H1 (cell line): ENCODE measurements at regions not wholly inside any gene's neighbourhood (a gene's known extent, or its start where the extent isn't known, plus 50 kb on each side); places are given as distances from the start of the nearest gene placed in this dataset.

Experiments
- CTCF ChIA-PET: fragments of 300-600 bp; sonication (Branson Sonifier 250); formaldehyde crosslinking; loops from one replicate; lab custom pipeline; 2021; ENCODE audit not compliant: partially characterized antibody; lab: Charles Lee
- POLR2A ChIA-PET: fragments of 300-600 bp; sonication (Branson Sonifier 250); formaldehyde crosslinking; loops from one replicate; lab custom pipeline; 2021; ENCODE audit warnings: inconsistent platforms; ENCODE audit not compliant: partially characterized antibody; lab: Charles Lee
- DNase-seq, 2 experiments: peaks; one replicate each; pipeline versions ENCODE4 v3.0.0 to v3.0.0-alpha.2; 2010 to 2022; ENCODE audit warnings: low spot score in 2 of 2, low read depth in 1 of 2, mixed read lengths in 1 of 2
- FAIRE-seq: peaks from 2 replicates; lab custom pipeline; 2011; peaks lifted over from hg19 to GRCh38; lab: Jason Lieb, UNC
- H2AFZ ChIP-seq: 2 replicates; pipeline ENCODE4 v1.8.1; 2012; ENCODE audit warnings: low read length, inconsistent platforms
- H2AK5ac ChIP-seq: 2 replicates; pipeline ENCODE4 v1.6.1; 2013; ENCODE audit warnings: low read depth, low read length
- H2BK120ac ChIP-seq: replicated peaks from 2 replicates; pipeline ENCODE3; 2013; ENCODE audit warnings: low read depth, low read length, inconsistent platforms
- H2BK12ac ChIP-seq: 2 replicates; pipeline ENCODE4 v1.6.1; 2013; ENCODE audit warnings: low read depth, low read length
- H2BK15ac ChIP-seq: 2 replicates; pipeline ENCODE4 v1.6.1; 2013; ENCODE audit warnings: low read length
- H2BK20ac ChIP-seq: 2 replicates; pipeline ENCODE4 v1.6.1; 2013; ENCODE audit warnings: low read length
- H2BK5ac ChIP-seq: 2 replicates; pipeline ENCODE4 v1.6.1; 2013; ENCODE audit warnings: low read depth, low read length
- H3K14ac ChIP-seq: 2 replicates; pipeline ENCODE4 v1.6.1; 2013; ENCODE audit warnings: inconsistent platforms; ENCODE audit not compliant: insufficient read length
- H3K18ac ChIP-seq: 2 replicates; pipeline ENCODE4 v1.6.1; 2013; ENCODE audit warnings: low read length; ENCODE audit errors: extremely low read depth
- H3K23ac ChIP-seq: 2 replicates; pipeline ENCODE4 v1.6.1; 2013; ENCODE audit warnings: inconsistent platforms; ENCODE audit not compliant: insufficient read length
- H3K23me2 ChIP-seq: 2 replicates; pipeline ENCODE4 v1.6.1; 2013; ENCODE audit warnings: low read depth, low read length
- H3K27ac ChIP-seq: 2 replicates; pipeline ENCODE4 v1.6.1; 2011; ENCODE audit warnings: low read depth, low read length, inconsistent platforms
- H3K27me3 ChIP-seq, 4 experiments: replicated peaks in 1 of 4; 1 replicate in 1 of 4; 2 replicates in 3 of 4; pipeline versions ENCODE4 v1.6.1 to v1.8.1; 2011 to 2013; ENCODE audit warnings: low read length in 3 of 4, mild to moderate bottlenecking in 3 of 4, inconsistent platforms in 2 of 4, mixed read lengths in 2 of 4, moderate library complexity in 1 of 4; ENCODE audit not compliant: control insufficient read depth in 3 of 4, insufficient read depth in 3 of 4; ENCODE audit errors: extremely low read depth in 1 of 4
- H3K36me3 ChIP-seq, 4 experiments: 2 replicates each; pipeline versions ENCODE4 v1.6.1 to v1.8.1; 2011 to 2013; ENCODE audit warnings: mild to moderate bottlenecking in 4 of 4, low read length in 3 of 4, moderate library complexity in 2 of 4, control low read depth in 1 of 4, inconsistent platforms in 1 of 4; ENCODE audit not compliant: insufficient read depth in 4 of 4, control insufficient read depth in 2 of 4
- H3K4ac ChIP-seq: replicated peaks from 2 replicates; pipeline ENCODE3; 2013; ENCODE audit warnings: low read length, low read depth, mixed read lengths, inconsistent platforms; ENCODE audit not compliant: insufficient read length
- H3K4me1 ChIP-seq, 4 experiments: replicated peaks in 1 of 4; 1 replicate in 1 of 4; 2 replicates in 3 of 4; pipeline versions ENCODE4 v1.6.1 to v1.8.1; 2011 to 2013; ENCODE audit warnings: low read length in 3 of 4, inconsistent platforms in 2 of 4, mixed read lengths in 1 of 4; ENCODE audit not compliant: insufficient read depth in 4 of 4, control insufficient read depth in 3 of 4
- H3K4me2 ChIP-seq, 2 experiments: 2 replicates each; pipeline versions ENCODE4 v1.6.1 to v1.8.1; 2011 to 2013; ENCODE audit warnings: low read depth in 2 of 2, low read length in 2 of 2, control low read depth in 1 of 2, inconsistent platforms in 1 of 2, mild to moderate bottlenecking in 1 of 2; ENCODE audit not compliant: insufficient read depth in 1 of 2
- H3K4me3 ChIP-seq, 4 experiments: fragments of 200-600, 300-600 bp in 1 of 4; sonication (generic), shearing (Covaris generic), sonication (Bioruptor Twin) in 1 of 4; 2 replicates each; pipeline versions ENCODE4 v1.5.1 to v1.8.1; 2011 to 2016; ENCODE audit warnings: low read length in 4 of 4, low read depth in 3 of 4, control low read depth in 2 of 4, inconsistent platforms in 2 of 4, mild to moderate bottlenecking in 2 of 4, mixed read lengths in 1 of 4, moderate library complexity in 1 of 4; ENCODE audit not compliant: insufficient read depth in 2 of 4; ENCODE audit errors: extremely low read depth in 1 of 4
- H3K56ac ChIP-seq: replicated peaks from 2 replicates; pipeline ENCODE3; 2013; ENCODE audit warnings: low read depth, mild to moderate bottlenecking, mixed read lengths, low read length, inconsistent platforms; ENCODE audit not compliant: insufficient read length
- H3K79me1 ChIP-seq: 2 replicates; pipeline ENCODE4 v1.6.1; 2013; ENCODE audit warnings: low read depth, low read length, control low read depth
- H3K79me2 ChIP-seq, 2 experiments: 2 replicates each; pipeline versions ENCODE4 v1.6.1 to v1.8.1; 2012 to 2013; ENCODE audit warnings: low read length in 2 of 2, mild to moderate bottlenecking in 2 of 2, inconsistent platforms in 1 of 2; ENCODE audit not compliant: insufficient read depth in 2 of 2, control insufficient read depth in 1 of 2
- H3K9ac ChIP-seq, 4 experiments: replicated peaks in 1 of 4; 1 replicate in 1 of 4; 2 replicates in 3 of 4; pipeline versions ENCODE4 v1.6.1 to v1.8.1; 2011 to 2013; ENCODE audit warnings: low read depth in 3 of 4, low read length in 3 of 4, control low read depth in 2 of 4, mild to moderate bottlenecking in 2 of 4, moderate library complexity in 2 of 4, inconsistent platforms in 1 of 4; ENCODE audit errors: extremely low read depth in 1 of 4
- H3K9me3 ChIP-seq, 2 experiments: 2 replicates each; pipeline versions ENCODE4 v1.6.1 to v1.8.1; 2012 to 2013; ENCODE audit warnings: mild to moderate bottlenecking in 2 of 2, moderate library complexity in 2 of 2, control low read depth in 1 of 2, inconsistent platforms in 1 of 2, low read depth in 1 of 2, low read length in 1 of 2, mixed read lengths in 1 of 2; ENCODE audit not compliant: insufficient read depth in 2 of 2
- H4K20me1 ChIP-seq, 2 experiments: replicated peaks in 1 of 2; 2 replicates each; pipeline versions ENCODE3 to v1.8.1; 2011 to 2013; ENCODE audit warnings: inconsistent platforms in 2 of 2, low read length in 2 of 2, mild to moderate bottlenecking in 1 of 2; ENCODE audit not compliant: insufficient read depth in 2 of 2, control insufficient read depth in 1 of 2
- H4K5ac ChIP-seq: 2 replicates; pipeline ENCODE4 v1.6.1; 2013; ENCODE audit warnings: low read length, low read depth, mixed read lengths, inconsistent platforms; ENCODE audit not compliant: insufficient read length
- H4K8ac ChIP-seq: 2 replicates; pipeline ENCODE4 v1.8.0; 2013; ENCODE audit warnings: mild to moderate bottlenecking, moderate library complexity, low read length, inconsistent platforms; ENCODE audit not compliant: insufficient read depth; ENCODE audit errors: extremely low read depth
- H4K91ac ChIP-seq: replicated peaks from 2 replicates; pipeline ENCODE3; 2013; ENCODE audit warnings: low read length, mixed read lengths, inconsistent platforms; ENCODE audit not compliant: insufficient read length
- ATF2 ChIP-seq: IDR thresholded peaks from 2 replicates; pipeline ENCODE4 v1.6.1; 2012; ENCODE audit warnings: low read length, inconsistent platforms
- CBX8 ChIP-seq: fragments of 300-800, 300-1000 bp; sonication (generic); IDR thresholded peaks from 2 replicates; pipeline ENCODE4 v1.7.1; 2016; ENCODE audit warnings: low read depth, low read length, borderline replicate concordance
- CHD1 ChIP-seq: IDR thresholded peaks from 2 replicates; pipeline ENCODE4 v1.6.1; 2012; ENCODE audit warnings: low read depth, low read length, improper control_type of control experiment
- CREB1 ChIP-seq: IDR thresholded peaks from 2 replicates; pipeline ENCODE4 v1.6.1; 2012; ENCODE audit warnings: inconsistent platforms
- NANOG ChIP-seq: IDR thresholded peaks from 2 replicates; pipeline ENCODE4 v1.6.1; 2011; ENCODE audit warnings: low read length, low read depth, mild to moderate bottlenecking, inconsistent platforms; ENCODE audit not compliant: insufficient read depth, poor library complexity, severe bottlenecking
- SIN3A ChIP-seq, 2 experiments: IDR thresholded peaks in 1 of 2; conservative IDR thresholded peaks in 1 of 2; 2 replicates each; pipeline ENCODE4 v1.6.1; 2011 to 2012; ENCODE audit warnings: low read length in 2 of 2, improper control_type of control experiment in 1 of 2, low read depth in 1 of 2, mild to moderate bottlenecking in 1 of 2
- SP2 ChIP-seq: IDR thresholded peaks from 2 replicates; pipeline ENCODE4 v1.6.1; 2012; ENCODE audit warnings: mild to moderate bottlenecking, low read length, inconsistent platforms
- YY1 ChIP-seq: IDR thresholded peaks from 2 replicates; pipeline ENCODE4 v1.6.1; 2011; ENCODE audit warnings: low read depth, mild to moderate bottlenecking, low read length
- WGBS, 2 experiments: shearing (Covaris generic) in 1 of 2; methylation state at CpG; one replicate each; pipeline versions ENCODE4 v1.1.6 to v1.1.7; 2013 to 2015; ENCODE audit warnings: low lambda C conversion rate in 2 of 2, mixed read lengths in 2 of 2, inconsistent platforms in 1 of 2, low coverage in 1 of 2, missing lambda C conversion rate in 1 of 2; ENCODE audit not compliant: insufficient replicate concordance in 2 of 2, insufficient coverage in 1 of 2, insufficient read length in 1 of 2; ENCODE audit errors: extremely low coverage in 1 of 2, missing lambda C conversion rate in 1 of 2; 5-methylcytosine and 5-hydroxymethylcytosine counted together

GRCh38 chr9:100725371-100725770 is 147.5 kb downstream of the CAVIN4 start:
- H2AFZ ChIP-seq, result no peak overlapping the region
- POLR2A ChIA-PET, result no interaction called here
- no peak overlapping the region for H2BK12ac ChIP-seq
- H3K36me3 ChIP-seq, result no peaks in the 10 kb centered on the region; a peak in 1 of 8 replicates
- no peak overlapping the region for H3K4ac ChIP-seq
- H3K9me3 ChIP-seq, result no peaks in the 10 kb centered on the region
- H2BK120ac ChIP-seq, result no peak overlapping the region
- H2BK5ac ChIP-seq, result no peak overlapping the region
- no peak overlapping the region for H2BK15ac ChIP-seq
- no peak overlapping the region for H2AK5ac ChIP-seq
- no peak overlapping the region for H3K27ac ChIP-seq
- H3K4me1 ChIP-seq, result peaks cover 0 to 2% (median 0%) of the 10 kb centered on the region in 4 experiments; a peak in 1 of 7 replicates
- no peaks in the 10 kb centered on the region for H4K20me1 ChIP-seq
- H3K14ac ChIP-seq, result no peak overlapping the region
- TF ChIP-seq ATF2, result no peak
- TF ChIP-seq SIN3A (conservative IDR thresholded peaks at IDR 0.05 in 1 of 2, IDR thresholded peaks at IDR 0.05 in 1 of 2; ENCODE audit: low read depth in 1 of 2, low read length in 2 of 2), result no peak
- no peak for TF ChIP-seq CHD1
- no peak for TF ChIP-seq SP2
- TF ChIP-seq NANOG, result no peak
- no peak for TF ChIP-seq CBX8
- no peak for TF ChIP-seq CREB1
- no peak for TF ChIP-seq YY1
- H3K4me2 ChIP-seq, result no peak overlapping the region
- H3K23ac ChIP-seq, result no peak overlapping the region
- H3K4me3 ChIP-seq, result no peak overlapping the region
- no peaks in the 10 kb centered on the region for H3K79me2 ChIP-seq
- H3K18ac ChIP-seq, result no peak overlapping the region
- no peaks in the 10 kb centered on the region for H3K27me3 ChIP-seq
- H4K5ac ChIP-seq, result no peak overlapping the region
- H4K8ac ChIP-seq, result no peak overlapping the region
- WGBS, 2 experiments, result 91% methylated on average over 3 of the region's 3 CpGs; no CpG with 5 or more reads in 1 of the 2 experiments
- no peak for DNase-seq
- H2BK20ac ChIP-seq, result no peak overlapping the region
- no peaks in the 10 kb centered on the region for H3K23me2 ChIP-seq
- no peak overlapping the region for H3K9ac ChIP-seq
- no peak overlapping the region for H4K91ac ChIP-seq
- FAIRE-seq, result no peak
- no peak overlapping the region for H3K56ac ChIP-seq
- H3K79me1 ChIP-seq, result no peaks in the 10 kb centered on the region
- CTCF ChIA-PET, result interaction anchor here (0.8 to 2.4 kb wide), 3 partner anchors 11 to 124 kb away, joined by 3 to 11 read pairs (median 3); no protein-coding TSS in a partner anchor
